Fibroblast of pulmonary artery (primary cell): ENCODE measurements at regions not wholly inside any gene's neighbourhood (a gene's known extent, or its start where the extent isn't known, plus 50 kb on each side); places are given as distances from the start of the nearest gene placed in this dataset.
"Not testable (repeated sequence)": the region's sequence is repeated elsewhere in the genome, so short reads cannot be mapped to it uniquely, and the experiment has no call there.

ENCODE experiments used
- DNase-seq: peaks from one replicate; pipeline ENCODE4 v3.0.0-alpha.2; 2010; ENCODE audit warnings: low read depth
- H3K4me3 ChIP-seq: replicated peaks from 2 replicates; pipeline ENCODE4 v1.5.1; 2011; ENCODE audit warnings: low read depth, mild to moderate bottlenecking, control low read depth, low read length, moderate library complexity
- TF ChIP-seq, protein P1 (sequence below): IDR thresholded peaks from 2 replicates; pipeline ENCODE4 v1.5.1; 2011; ENCODE audit warnings: mild to moderate bottlenecking, control low read depth, low read length, inconsistent platforms; ENCODE audit errors: missing control alignments

DNA sequence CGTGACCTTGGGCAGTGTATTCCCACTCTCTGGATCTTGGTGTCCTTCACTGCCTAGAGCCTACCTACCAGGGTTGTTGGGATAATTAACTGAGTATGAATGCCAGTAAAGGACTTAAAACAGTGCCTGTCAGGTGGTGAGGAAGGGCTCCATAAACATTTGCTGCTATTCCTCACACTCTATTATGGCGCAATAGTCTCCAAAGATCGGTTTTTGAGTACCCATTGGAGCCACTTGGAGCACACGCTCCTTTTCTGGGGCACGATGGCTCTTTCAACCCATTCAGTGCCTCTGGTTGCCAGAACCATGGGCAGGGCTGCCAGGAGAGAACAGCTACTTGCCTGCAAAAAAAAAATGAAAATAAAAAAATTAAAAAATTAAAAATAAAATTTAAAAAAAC is 296.6 kb upstream of the PPARGC1A start:
- TF ChIP-seq, protein P1, sequence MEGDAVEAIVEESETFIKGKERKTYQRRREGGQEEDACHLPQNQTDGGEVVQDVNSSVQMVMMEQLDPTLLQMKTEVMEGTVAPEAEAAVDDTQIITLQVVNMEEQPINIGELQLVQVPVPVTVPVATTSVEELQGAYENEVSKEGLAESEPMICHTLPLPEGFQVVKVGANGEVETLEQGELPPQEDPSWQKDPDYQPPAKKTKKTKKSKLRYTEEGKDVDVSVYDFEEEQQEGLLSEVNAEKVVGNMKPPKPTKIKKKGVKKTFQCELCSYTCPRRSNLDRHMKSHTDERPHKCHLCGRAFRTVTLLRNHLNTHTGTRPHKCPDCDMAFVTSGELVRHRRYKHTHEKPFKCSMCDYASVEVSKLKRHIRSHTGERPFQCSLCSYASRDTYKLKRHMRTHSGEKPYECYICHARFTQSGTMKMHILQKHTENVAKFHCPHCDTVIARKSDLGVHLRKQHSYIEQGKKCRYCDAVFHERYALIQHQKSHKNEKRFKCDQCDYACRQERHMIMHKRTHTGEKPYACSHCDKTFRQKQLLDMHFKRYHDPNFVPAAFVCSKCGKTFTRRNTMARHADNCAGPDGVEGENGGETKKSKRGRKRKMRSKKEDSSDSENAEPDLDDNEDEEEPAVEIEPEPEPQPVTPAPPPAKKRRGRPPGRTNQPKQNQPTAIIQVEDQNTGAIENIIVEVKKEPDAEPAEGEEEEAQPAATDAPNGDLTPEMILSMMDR, result no peak
- DNase-seq, result no peak
- H3K4me3 ChIP-seq, result no peak overlapping the region

DNA sequence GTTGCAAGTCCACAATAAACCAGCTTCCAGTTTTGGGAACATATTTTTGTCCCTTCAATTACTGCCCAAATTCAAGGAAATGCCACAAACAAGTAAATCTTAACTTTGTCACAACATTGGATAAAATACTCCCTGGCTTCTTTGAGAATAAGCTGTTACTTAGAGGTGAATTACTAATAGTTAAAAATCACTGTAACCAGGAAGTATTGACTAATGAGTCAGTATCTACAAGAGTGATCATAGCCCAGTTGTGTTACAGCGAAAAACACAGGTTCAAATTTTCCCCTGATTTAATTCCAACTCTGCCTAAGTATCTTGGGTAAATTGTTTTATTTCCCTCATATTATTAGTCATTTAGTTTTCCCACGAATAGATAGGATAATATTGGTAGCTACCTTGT is 291.2 kb upstream of the PPARGC1A start:
- TF ChIP-seq, protein P1, result no peak
- no peak for DNase-seq
- no peak overlapping the region for H3K4me3 ChIP-seq

DNA sequence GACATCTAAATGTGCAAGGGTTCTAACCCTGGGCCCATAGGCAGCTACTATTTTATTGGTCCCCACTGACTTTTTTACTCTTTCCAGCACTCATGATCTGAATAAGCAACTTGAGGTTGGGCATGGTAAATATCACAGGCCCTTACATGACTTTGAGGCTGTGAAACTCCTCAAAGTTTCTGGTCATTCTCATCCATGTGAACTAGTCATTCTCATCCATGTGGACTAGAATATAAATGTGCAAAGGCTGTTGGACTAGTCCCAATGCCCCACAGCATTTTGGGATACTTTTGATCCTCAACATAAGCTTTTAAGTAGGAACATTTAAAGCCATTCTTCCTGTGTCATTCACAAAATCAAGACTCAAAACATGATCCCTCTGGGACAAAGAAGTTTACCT is 290.7 kb upstream of the PPARGC1A start:
- H3K4me3 ChIP-seq, result no peak overlapping the region
- TF ChIP-seq, protein P1, result no peak
- no peak for DNase-seq

DNA sequence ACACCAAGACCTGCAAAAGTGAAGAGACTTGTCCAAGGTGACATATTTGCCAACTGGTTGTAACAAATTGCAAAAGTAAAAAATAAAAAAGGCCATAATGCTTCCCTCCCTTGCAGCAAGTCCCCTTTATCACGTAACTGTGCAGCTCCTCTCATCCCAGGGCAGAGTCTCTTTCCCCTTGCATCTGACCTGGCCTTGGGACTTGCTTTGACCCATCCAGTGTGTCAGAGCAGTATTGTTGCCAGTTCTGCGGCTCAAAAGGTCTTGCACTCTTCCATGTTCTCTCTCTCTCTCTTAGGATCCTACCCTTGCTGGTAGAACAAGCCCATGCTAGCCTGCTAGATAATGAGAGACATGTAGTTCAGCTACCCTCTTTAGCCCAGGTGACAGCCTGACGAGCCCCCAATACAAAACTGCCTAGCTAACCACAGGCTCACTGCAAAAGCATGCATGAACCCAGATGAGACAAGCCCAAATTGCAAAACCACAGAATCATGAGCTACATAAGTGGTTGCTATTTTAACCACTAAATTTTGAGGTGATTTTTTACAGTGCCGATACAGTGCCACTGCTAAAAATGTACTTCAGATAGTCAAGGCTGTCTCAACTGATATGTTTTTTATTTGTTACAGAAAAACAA is 289.5 kb upstream of the PPARGC1A start:
- no peak for DNase-seq
- no peak overlapping the region for H3K4me3 ChIP-seq
- TF ChIP-seq, protein P1, result no peak

DNA sequence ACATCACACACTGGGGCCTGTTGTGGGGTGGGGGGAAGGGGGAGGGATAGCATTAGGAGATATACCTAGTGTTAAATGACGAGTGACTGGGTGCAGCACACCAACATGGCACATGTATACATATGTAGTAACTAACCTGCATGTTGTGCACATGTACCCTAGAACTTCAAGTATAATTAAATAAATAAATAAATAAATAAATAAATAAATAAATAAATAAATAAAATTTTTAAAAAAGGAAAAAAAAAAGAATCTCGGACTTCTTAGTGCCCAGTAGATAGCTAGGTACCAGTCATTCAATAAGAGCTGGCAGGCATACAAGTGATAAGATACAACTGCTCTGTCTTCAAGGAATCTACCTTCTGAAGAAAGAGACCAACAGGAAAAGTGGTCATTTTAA is 287.6 kb upstream of the PPARGC1A start:
- H3K4me3 ChIP-seq, DNase-seq: not testable (repeated sequence)

DNA sequence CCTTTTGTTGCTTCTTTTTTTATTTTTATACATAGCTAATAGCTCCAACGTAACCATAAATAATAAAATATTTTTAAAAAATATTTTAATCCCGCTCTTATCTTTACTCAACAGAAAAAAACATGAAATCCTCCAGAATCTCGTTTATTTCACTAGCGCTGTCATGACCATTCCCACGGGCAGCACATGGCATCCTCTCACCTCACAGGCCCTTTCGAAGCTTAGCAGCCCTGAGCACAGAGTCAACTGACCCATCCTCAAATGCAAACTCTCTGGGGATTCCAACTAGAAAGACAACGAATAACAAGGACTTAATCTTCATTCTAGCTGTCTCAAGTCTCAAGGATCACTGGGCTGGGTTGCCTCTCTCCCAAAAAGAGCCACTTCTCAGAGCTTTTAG is 285.9 kb upstream of the PPARGC1A start:
- DNase-seq, result no peak
- TF ChIP-seq, protein P1, result no peak
- H3K4me3 ChIP-seq, result no peak overlapping the region

DNA sequence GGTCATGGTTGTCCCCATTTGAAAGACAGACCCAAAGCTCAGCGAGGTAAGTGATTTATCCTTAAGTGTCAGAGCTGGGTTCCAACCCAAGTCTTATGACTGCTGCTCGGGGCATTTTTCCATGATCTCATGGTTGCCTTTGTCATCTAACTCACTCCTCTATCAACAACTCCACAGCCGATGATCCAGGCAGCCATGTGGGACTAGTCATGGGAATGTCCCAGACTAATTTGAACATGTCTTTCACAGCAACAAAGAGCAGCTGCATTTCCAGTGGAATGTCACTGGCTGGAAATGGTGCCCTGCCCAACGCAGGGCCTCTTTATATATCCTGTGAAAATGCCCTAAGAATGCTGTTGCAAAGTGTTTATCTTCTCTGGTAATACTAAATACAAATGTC is 284.8 kb upstream of the PPARGC1A start:
- H3K4me3 ChIP-seq, result no peak overlapping the region
- TF ChIP-seq, protein P1, result no peak
- no peak for DNase-seq
